ENCODE measurements at regions not wholly inside any gene's neighbourhood (a gene's known extent, or its start where the extent isn't known, plus 50 kb on each side); places are given as distances from the start of the nearest gene placed in this dataset.

- Histone ChIP-seq H4K20me1 (ENCODE audit: insufficient read depth, low read length) (no peaks in the 10 kb centered on the region), H3K9me3 (ENCODE audit: low read length) (no peaks in the 10 kb centered on the region), H3K4me2 (ENCODE audit: low read depth, low read length) (no peak overlapping the region), H3K79me2 (ENCODE audit: insufficient read depth, low read length) (no peaks in the 10 kb centered on the region), H2AFZ (ENCODE audit: low read length) (no peak overlapping the region), H3K9ac (ENCODE audit: insufficient read depth, low read depth, low read length) (no peak overlapping the region), H3K4me1 (ENCODE audit: insufficient read depth, low read length) (no peaks in the 10 kb centered on the region), H3K27ac (ENCODE audit: extremely low read length, insufficient read depth, low read length) (no peak overlapping the region), H3K4me3 (replicated peaks in 1 of 3; ENCODE audit: insufficient read depth in 1 of 3, low read depth in 2 of 3, low read length in 3 of 3) (no peak overlapping the region), H3K36me3 (replicated peaks in 1 of 2; ENCODE audit: control insufficient read depth in 1 of 2, insufficient read depth in 2 of 2, low read length in 2 of 2) (no peaks in the 10 kb centered on the region), H3K27me3 (ENCODE audit: control insufficient read depth in 1 of 2, insufficient read depth in 2 of 2, low read length in 2 of 2) (no peaks in the 10 kb centered on the region)
- WGBS (ENCODE audit: low lambda C conversion rate) = 92% methylated on average over 5 of the region's 5 CpGs
- POLR2A ChIA-PET = no interaction called here
- ATAC-seq (no peak), DNase-seq (ENCODE audit: low spot score) (no peak), FAIRE-seq (no peak)
- CTCF ChIA-PET (ENCODE audit: low intra/inter-chr PET ratio, low total read pairs) = no interaction called here
- TF ChIP-seq MAFK (conservative IDR thresholded peaks at IDR 0.05 in 1 of 2, IDR thresholded peaks at IDR 0.05 in 1 of 2; ENCODE audit: low read length in 2 of 2) = peak in 1 of 2 experiments; percentile 67; a peak in 2 of 4 replicates
- peak; percentile 26; the same call in 1 of the 2 replicates for TF ChIP-seq MAFF (IDR thresholded peaks at IDR 0.05; ENCODE audit: low read depth, low read length)
- no peak for TF ChIP-seq ATM (IDR thresholded peaks at IDR 0.05; ENCODE audit: borderline replicate concordance)
- in situ Hi-C loops (cut with HindIII; ENCODE audit: extremely low pct_ligation_motif_present, low pct_unique_long_range_greater_than_20kb) (no loop called here), intact Hi-C loops (cut with micrococcal nuclease; ENCODE audit: unreplicated experiment) (no loop called here)
- BruUV-seq (replicated peaks) = no TSS peak
Observed at GRCh38 chr21:35908311-35909078, 151.8 kb downstream of the SETD4 start.

- no peak overlapping the region for H2AFZ ChIP-seq (ENCODE audit: low read length)
- H3K9me3 ChIP-seq (ENCODE audit: low read length) = no peaks in the 10 kb centered on the region
- in situ Hi-C loops (cut with HindIII; ENCODE audit: extremely low pct_ligation_motif_present, low pct_unique_long_range_greater_than_20kb) = no loop called here
- no peaks in the 10 kb centered on the region for H3K4me1 ChIP-seq (ENCODE audit: insufficient read depth, low read length)
- no peak overlapping the region for H3K9ac ChIP-seq (ENCODE audit: insufficient read depth, low read depth, low read length)
- H3K79me2 ChIP-seq (ENCODE audit: insufficient read depth, low read length) = no peaks in the 10 kb centered on the region
- ATAC-seq (no peak), FAIRE-seq (no peak), DNase-seq (ENCODE audit: low spot score) (no peak)
- no peaks in the 10 kb centered on the region for H3K36me3 ChIP-seq (replicated peaks in 1 of 2; ENCODE audit: control insufficient read depth in 1 of 2, insufficient read depth in 2 of 2, low read length in 2 of 2)
- ChIA-PET POLR2A (no interaction called here), CTCF (ENCODE audit: low intra/inter-chr PET ratio, low total read pairs) (no interaction called here)
- H3K27ac ChIP-seq (ENCODE audit: extremely low read length, insufficient read depth, low read length) = no peak overlapping the region
- no TSS peak for BruUV-seq (replicated peaks)
- no peak overlapping the region for H3K4me2 ChIP-seq (ENCODE audit: low read depth, low read length)
- TF ChIP-seq MAFF (IDR thresholded peaks at IDR 0.05; ENCODE audit: low read depth, low read length) (peak; percentile 94), MAFK (conservative IDR thresholded peaks at IDR 0.05 in 1 of 2, IDR thresholded peaks at IDR 0.05 in 1 of 2; ENCODE audit: low read length in 2 of 2) (peak; percentile 93 to 94), ZSCAN5A (CRISPR knock-in tag; IDR thresholded peaks at IDR 0.05; ENCODE audit: borderline replicate concordance) (no peak)
- H4K20me1 ChIP-seq (ENCODE audit: insufficient read depth, low read length) = no peaks in the 10 kb centered on the region
- H3K4me3 ChIP-seq (replicated peaks in 1 of 3; ENCODE audit: insufficient read depth in 1 of 3, low read depth in 2 of 3, low read length in 3 of 3) = no peak overlapping the region
- no peaks in the 10 kb centered on the region for H3K27me3 ChIP-seq (ENCODE audit: control insufficient read depth in 1 of 2, insufficient read depth in 2 of 2, low read length in 2 of 2)
- intact Hi-C loops (cut with micrococcal nuclease; ENCODE audit: unreplicated experiment) = no loop called here
Observed at GRCh38 chr21:35906586-35906985, 153.7 kb downstream of the SETD4 start.

Measured in HepG2 (cell line).